Naive thymus-derived CD8-positive, alpha-beta T cell (primary cell): ENCODE measurements at regions not wholly inside any gene's neighbourhood (a gene's known extent, or its start where the extent isn't known, plus 50 kb on each side); places are given as distances from the start of the nearest gene placed in this dataset.

ENCODE experiments used
- ATAC-seq, 2 donors: fragments of 150-1000 bp; cut with Tn5 transposase in 1 of 2; sonication (Bioruptor Pico), chemical (Tn5 transposase) in 1 of 2; 1 replicate in 1 of 2; 2 replicates in 1 of 2; pipeline ENCODE4 v1.10.0; 2021; ENCODE audit warnings: mild to moderate bottlenecking in 2 of 2, moderate library complexity in 2 of 2
- POLR2A ChIA-PET: fragments of 350-600 bp; sonication (Branson Sonifier 250); formaldehyde crosslinking; loops from one replicate; lab custom pipeline; 2021; ENCODE audit warnings: antibody characterized with exemption; lab: Charles Lee
- DNase-seq, 10 donors: peaks; one replicate each; pipeline versions ENCODE4 v3.0.0 to v3.0.0-alpha.2; 2020 to 2022
- H3K27ac Mint-ChIP-seq, 10 donors: one replicate each; pipeline ENCODE4 v1.8.0; 2020 to 2022; ENCODE audit warnings: mild to moderate bottlenecking in 10 of 10, mixed read lengths in 10 of 10, moderate library complexity in 4 of 10, inconsistent platforms in 1 of 10
- H3K27me3 Mint-ChIP-seq, 5 donors: one replicate each; pipeline ENCODE4 v1.8.0; 2021 to 2022; ENCODE audit warnings: mixed read lengths in 5 of 5
- H3K36me3 Mint-ChIP-seq, 3 donors: one replicate each; pipeline ENCODE4 v1.8.0; 2020 to 2022; ENCODE audit warnings: mixed read lengths in 3 of 3, mild to moderate bottlenecking in 2 of 3, inconsistent platforms in 1 of 3
- H3K4me1 Mint-ChIP-seq, 4 donors: one replicate each; pipeline ENCODE4 v1.8.0; 2021 to 2022; ENCODE audit warnings: mixed read lengths in 4 of 4
- H3K4me3 Mint-ChIP-seq, 10 donors: one replicate each; pipeline ENCODE4 v1.8.0; 2020 to 2022; ENCODE audit warnings: mild to moderate bottlenecking in 10 of 10, mixed read lengths in 10 of 10, moderate library complexity in 6 of 10, inconsistent platforms in 1 of 10
- H3K9me3 Mint-ChIP-seq, 9 donors: one replicate each; pipeline ENCODE4 v1.8.0; 2020 to 2022; ENCODE audit warnings: mixed read lengths in 9 of 9, mild to moderate bottlenecking in 3 of 9, inconsistent platforms in 1 of 9, moderate library complexity in 1 of 9

GRCh38 chr10:27426948-27427467 lies 77.1 kb upstream of the RAB18 start:
- ATAC-seq, result no peak
- peaks cover 0 to 12% (median 0%) of the 10 kb centered on the region in 3 donors for H3K36me3 Mint-ChIP-seq

GRCh38 chr10:27413831-27414348 lies 90.2 kb upstream of the RAB18 start:
- POLR2A ChIA-PET, result no interaction called here
- ATAC-seq (no peak), DNase-seq (no peak)
- Mint-ChIP-seq H3K36me3 (peaks cover 0 to 8% (median 0%) of the 10 kb centered on the region in 3 donors), H3K4me1 (no peaks in the 10 kb centered on the region), H3K27ac (no peak overlapping the region), H3K9me3 (peaks cover 0 to 17% (median 3%) of the 10 kb centered on the region in 9 donors), H3K4me3 (peak overlapping the region in 3 of 10 donors; percentile 24 to 29 (median 26)), H3K27me3 (peaks cover 8 to 38% (median 29%) of the 10 kb centered on the region in 5 donors)

More at GRCh38 chr10:27426948-27427467, 77.1 kb upstream of the RAB18 start:
- DNase-seq, result no peak
- Mint-ChIP-seq H3K4me1 (no peaks in the 10 kb centered on the region), H3K27ac (no peak overlapping the region), H3K4me3 (no peak overlapping the region), H3K27me3 (peaks cover 0 to 9% (median 3%) of the 10 kb centered on the region in 5 donors), H3K9me3 (peaks cover 0 to 23% (median 13%) of the 10 kb centered on the region in 9 donors)
- POLR2A ChIA-PET, result no interaction called here

- peaks cover 0 to 17% (median 3%) of the 10 kb centered on the region in 9 donors for H3K9me3 Mint-ChIP-seq
- peaks cover 0 to 8% (median 0%) of the 10 kb centered on the region in 3 donors for H3K36me3 Mint-ChIP-seq
- DNase-seq (no peak), ATAC-seq (no peak)
- POLR2A ChIA-PET, result no interaction called here
- H3K27me3 Mint-ChIP-seq, result peaks cover 8 to 39% (median 29%) of the 10 kb centered on the region in 5 donors
- H3K27ac Mint-ChIP-seq, result no peak overlapping the region
- no peak overlapping the region for H3K4me3 Mint-ChIP-seq
- H3K4me1 Mint-ChIP-seq, result no peaks in the 10 kb centered on the region
Observed at GRCh38 chr10:27413387-27413786, 90.7 kb upstream of the RAB18 start.

- ATAC-seq, result no peak
- Mint-ChIP-seq H3K27me3 (peaks cover under 1 to 35% (median 23%) of the 10 kb centered on the region in 5 donors), H3K27ac (no peak overlapping the region)
Observed at GRCh38 chr10:27410153-27410552, 94.0 kb upstream of the RAB18 start.

GRCh38 chr10:27407271-27407670 lies 96.8 kb upstream of the RAB18 start:
- DNase-seq (no peak), ATAC-seq (no peak)
- H3K4me1 Mint-ChIP-seq, result no peaks in the 10 kb centered on the region
- H3K36me3 Mint-ChIP-seq, result no peaks in the 10 kb centered on the region
- H3K27ac Mint-ChIP-seq, result no peak overlapping the region
- no peaks in the 10 kb centered on the region for H3K9me3 Mint-ChIP-seq
- peaks cover 6 to 47% (median 12%) of the 10 kb centered on the region in 5 donors for H3K27me3 Mint-ChIP-seq
- POLR2A ChIA-PET, result no interaction called here
- no peak overlapping the region for H3K4me3 Mint-ChIP-seq

More at GRCh38 chr10:27410153-27410552, 94.0 kb upstream of the RAB18 start:
- Mint-ChIP-seq H3K4me3 (no peak overlapping the region), H3K9me3 (peaks cover 0 to 4% (median 0%) of the 10 kb centered on the region in 9 donors), H3K4me1 (no peaks in the 10 kb centered on the region), H3K36me3 (no peaks in the 10 kb centered on the region)
- no peak for DNase-seq
- POLR2A ChIA-PET, result no interaction called here

- H3K27ac Mint-ChIP-seq, result no peak overlapping the region
- no peak for DNase-seq
- no peaks in the 10 kb centered on the region for H3K36me3 Mint-ChIP-seq
- H3K27me3 Mint-ChIP-seq, result peaks cover 3 to 21% (median 8%) of the 10 kb centered on the region in 5 donors
- POLR2A ChIA-PET, result no interaction called here
- no peaks in the 10 kb centered on the region for H3K4me1 Mint-ChIP-seq
- H3K4me3 Mint-ChIP-seq, result no peak overlapping the region
- H3K9me3 Mint-ChIP-seq, result no peaks in the 10 kb centered on the region
- no peak for ATAC-seq
Observed at GRCh38 chr10:27399871-27400270, 104.2 kb upstream of the RAB18 start.

- Mint-ChIP-seq H3K27ac (no peak overlapping the region), H3K9me3 (peaks cover 0 to 16% (median 2%) of the 10 kb centered on the region in 9 donors), H3K4me3 (no peak overlapping the region), H3K4me1 (no peaks in the 10 kb centered on the region), H3K36me3 (peaks cover 0 to 23% (median 0%) of the 10 kb centered on the region in 3 donors), H3K27me3 (peaks cover 10 to 37% (median 12%) of the 10 kb centered on the region in 5 donors)
- ATAC-seq (no peak), DNase-seq (no peak)
- POLR2A ChIA-PET, result no interaction called here
Observed at GRCh38 chr10:27393961-27394360, 110.1 kb upstream of the RAB18 start.

- Mint-ChIP-seq H3K27ac (no peak overlapping the region), H3K4me3 (no peak overlapping the region), H3K36me3 (peaks cover 0 to 23% (median 0%) of the 10 kb centered on the region in 3 donors), H3K4me1 (no peaks in the 10 kb centered on the region), H3K27me3 (peaks cover 10 to 37% (median 12%) of the 10 kb centered on the region in 5 donors), H3K9me3 (peaks cover 0 to 16% (median 2%) of the 10 kb centered on the region in 9 donors)
- POLR2A ChIA-PET, result no interaction called here
- DNase-seq (no peak), ATAC-seq (no peak)
Observed at GRCh38 chr10:27392606-27393005, 111.5 kb upstream of the RAB18 start.

GRCh38 chr10:27391916-27392315 lies 112.2 kb upstream of the RAB18 start:
- POLR2A ChIA-PET, result no interaction called here

GRCh38 chr10:27391325-27391724 lies 112.8 kb upstream of the RAB18 start:
- Mint-ChIP-seq H3K27ac (no peak overlapping the region), H3K27me3 (peaks cover 8 to 38% (median 12%) of the 10 kb centered on the region in 5 donors), H3K4me3 (no peak overlapping the region), H3K36me3 (peaks cover 0 to 23% (median 0%) of the 10 kb centered on the region in 3 donors), H3K9me3 (peaks cover 0 to 16% (median 2%) of the 10 kb centered on the region in 9 donors), H3K4me1 (no peaks in the 10 kb centered on the region)
- DNase-seq, result no peak
- no peak for ATAC-seq
- POLR2A ChIA-PET, result no interaction called here

More at GRCh38 chr10:27391916-27392315, 112.2 kb upstream of the RAB18 start:
- ATAC-seq, result no peak
- H3K4me1 Mint-ChIP-seq, result no peaks in the 10 kb centered on the region
- peaks cover 10 to 37% (median 12%) of the 10 kb centered on the region in 5 donors for H3K27me3 Mint-ChIP-seq
- H3K9me3 Mint-ChIP-seq, result peaks cover 0 to 16% (median 2%) of the 10 kb centered on the region in 9 donors
- peaks cover 0 to 23% (median 0%) of the 10 kb centered on the region in 3 donors for H3K36me3 Mint-ChIP-seq
- no peak overlapping the region for H3K27ac Mint-ChIP-seq
- H3K4me3 Mint-ChIP-seq, result no peak overlapping the region
- no peak for DNase-seq

- H3K4me1 Mint-ChIP-seq, result no peaks in the 10 kb centered on the region
- DNase-seq (no peak), ATAC-seq (no peak)
- H3K36me3 Mint-ChIP-seq, result peaks cover 0 to 23% (median 0%) of the 10 kb centered on the region in 3 donors
- H3K4me3 Mint-ChIP-seq, result no peak overlapping the region
- POLR2A ChIA-PET, result no interaction called here
- H3K27ac Mint-ChIP-seq, result no peak overlapping the region
- peaks cover 9 to 45% (median 14%) of the 10 kb centered on the region in 5 donors for H3K27me3 Mint-ChIP-seq
- peaks cover 0 to 16% (median 2%) of the 10 kb centered on the region in 9 donors for H3K9me3 Mint-ChIP-seq
Observed at GRCh38 chr10:27390681-27391080, 113.4 kb upstream of the RAB18 start.

GRCh38 chr10:27388761-27389399 lies 115.2 kb upstream of the RAB18 start:
- Mint-ChIP-seq H3K27ac (no peak overlapping the region), H3K4me1 (no peaks in the 10 kb centered on the region), H3K9me3 (peaks cover 0 to 16% (median 2%) of the 10 kb centered on the region in 9 donors), H3K4me3 (no peak overlapping the region), H3K27me3 (peaks cover 10 to 51% (median 17%) of the 10 kb centered on the region in 5 donors), H3K36me3 (peaks cover 0 to 19% (median 0%) of the 10 kb centered on the region in 3 donors)
- POLR2A ChIA-PET, result no interaction called here
- DNase-seq (no peak), ATAC-seq (no peak)
